D341Med (cell line): ENCODE measurements at regions not wholly inside any gene's neighbourhood (a gene's known extent, or its start where the extent isn't known, plus 50 kb on each side); places are given as distances from the start of the nearest gene placed in this dataset.

Experiments used
- DNase-seq: peaks from one replicate; pipeline ENCODE4 v3.0.0; 2012; ENCODE audit warnings: low spot score

DNA sequence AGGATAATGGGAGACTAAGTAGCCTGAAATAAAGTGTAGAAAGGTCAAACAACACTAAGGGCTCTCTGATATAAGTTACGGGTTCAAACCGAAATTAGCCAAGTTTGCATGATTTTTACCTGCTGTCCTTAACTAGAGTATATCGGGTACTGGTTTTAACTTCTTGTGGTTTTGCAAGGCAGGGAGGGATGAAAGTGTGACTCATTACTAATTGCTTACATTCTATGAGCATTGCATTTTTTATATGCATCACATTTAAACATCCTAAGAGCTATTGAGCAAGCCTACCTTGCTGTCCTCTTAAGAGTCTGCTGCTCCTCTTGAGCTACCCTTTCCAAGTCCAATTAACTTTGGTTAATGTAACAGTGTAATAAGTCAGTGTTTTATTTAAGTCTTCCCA, 415.4 kb downstream of the SLITRK5 start:
- no peak for DNase-seq

GRCh38 chr13:88097541-88097940, 426.4 kb downstream of the SLITRK5 start:
- no peak for DNase-seq

DNA sequence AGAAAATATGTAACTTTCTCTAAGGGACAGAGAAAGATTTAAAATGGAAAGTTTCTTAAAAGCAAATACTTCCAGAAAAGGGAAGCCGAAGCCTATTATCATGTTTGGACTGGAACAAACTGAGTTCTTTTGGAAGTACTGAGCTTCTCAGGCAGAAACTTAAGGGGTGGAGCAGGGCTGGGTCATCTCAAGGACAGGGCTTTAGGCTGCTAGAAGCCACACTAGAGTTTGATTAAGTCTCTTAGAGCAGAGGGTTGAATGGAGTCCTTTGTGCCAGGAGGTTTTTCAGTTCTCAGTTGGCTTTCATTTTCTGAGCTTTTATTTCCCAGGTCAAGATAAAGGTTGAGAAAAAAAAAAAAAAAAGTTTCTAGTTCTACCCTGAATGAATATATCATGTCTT, 432.7 kb downstream of the SLITRK5 start:
- DNase-seq = no peak

- no peak for DNase-seq
Measured at GRCh38 chr13:88104576-88104975, 433.4 kb downstream of the SLITRK5 start.

DNA sequence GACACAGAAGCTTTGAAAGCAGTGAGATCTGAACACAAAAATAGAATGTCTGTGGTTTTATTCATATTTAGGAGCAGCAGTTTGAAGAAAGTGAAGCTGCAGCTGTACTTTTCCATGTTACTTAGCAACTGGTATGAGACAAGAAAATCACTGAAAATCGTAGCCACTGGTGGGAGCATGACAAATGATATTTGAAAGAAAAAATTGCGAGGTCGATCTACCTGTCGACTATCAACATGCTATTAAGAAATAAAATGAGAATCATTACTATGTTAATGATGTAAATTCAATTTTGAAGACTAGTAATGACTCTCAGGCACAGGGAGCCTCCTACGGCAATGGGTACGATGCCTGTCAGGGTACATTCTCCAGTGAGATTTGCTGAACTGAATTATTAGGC, 436.4 kb downstream of the SLITRK5 start:
- DNase-seq = no peak

- no peak for DNase-seq
Measured at GRCh38 chr13:88112526-88112925, 441.4 kb downstream of the SLITRK5 start.

- DNase-seq = no peak
Measured at GRCh38 chr13:88115976-88116375, 444.8 kb downstream of the SLITRK5 start.

DNA sequence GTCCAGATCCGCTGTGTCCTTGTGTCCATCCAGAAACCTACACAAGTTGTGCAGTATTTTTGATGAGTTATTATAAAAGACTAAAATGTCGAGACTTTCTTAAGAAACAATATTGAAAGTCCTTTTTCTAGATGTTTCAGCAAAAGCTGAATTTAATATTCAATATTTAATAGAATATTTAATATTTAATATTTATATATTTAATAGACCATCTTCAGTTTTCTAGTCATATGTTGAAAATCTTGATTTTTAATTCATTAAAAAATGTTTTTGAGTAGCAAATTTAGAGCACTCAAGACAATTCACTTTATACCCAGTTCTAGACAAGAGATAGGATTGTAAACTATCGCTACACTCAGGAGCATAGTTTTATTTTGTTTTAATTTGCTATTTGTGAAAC, 447.8 kb downstream of the SLITRK5 start:
- DNase-seq = no peak

DNA sequence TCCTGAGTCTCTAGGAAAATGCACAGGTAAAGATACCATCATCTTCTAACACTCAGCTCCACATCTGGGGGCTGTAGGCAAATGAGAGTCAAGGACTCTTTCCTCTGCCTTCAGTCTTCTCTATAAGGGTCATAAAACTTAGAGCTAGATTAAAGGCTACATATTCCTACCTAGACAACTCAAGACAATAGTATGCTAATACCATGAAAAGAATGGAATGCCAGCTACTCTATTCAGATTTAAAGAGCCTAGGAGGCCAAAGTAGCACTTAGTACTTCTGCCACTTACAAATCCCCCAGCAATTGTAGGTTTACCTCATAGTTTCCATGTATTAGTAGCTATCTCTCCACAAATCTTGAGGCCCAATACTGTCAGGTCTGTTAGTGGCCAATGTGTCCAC, 453.0 kb downstream of the SLITRK5 start:
- DNase-seq = no peak

- no peak for DNase-seq
Measured at GRCh38 chr13:88125055-88125454, 453.9 kb downstream of the SLITRK5 start.

DNA sequence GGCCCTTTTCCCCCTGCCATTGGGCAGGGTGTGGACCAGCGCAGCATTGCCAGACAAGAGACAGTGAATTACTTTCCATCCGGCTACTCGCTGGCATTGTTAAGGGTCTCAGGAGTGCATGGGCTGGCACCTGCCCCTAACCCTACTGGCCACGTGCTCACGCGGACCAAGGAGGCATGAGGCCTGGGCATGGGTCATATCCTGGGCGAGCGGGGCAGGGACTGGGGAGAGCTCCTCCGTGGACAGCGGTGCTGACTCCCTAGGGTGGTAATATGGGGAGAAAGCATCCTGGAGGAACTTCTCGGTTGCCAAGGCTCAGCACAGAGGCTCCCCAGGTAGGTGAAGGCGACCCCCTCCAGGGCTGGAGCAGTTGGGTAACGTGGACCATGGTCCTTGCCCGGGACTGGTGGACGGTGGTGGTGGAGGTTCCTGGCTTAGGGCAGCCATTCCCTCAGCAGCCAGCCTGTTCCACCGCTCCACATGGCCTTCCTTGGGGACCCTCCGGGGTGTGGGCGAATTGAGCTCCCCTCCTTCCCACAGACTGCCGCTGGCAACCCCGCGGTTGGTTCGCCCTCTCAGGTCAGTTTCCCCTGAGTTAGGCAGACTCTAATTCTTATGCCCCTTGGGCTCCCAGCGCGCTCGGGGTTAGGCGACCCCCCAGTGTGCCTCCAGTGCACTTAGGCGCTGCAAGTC, 465.1 kb downstream of the SLITRK5 start:
- no peak for DNase-seq

DNA sequence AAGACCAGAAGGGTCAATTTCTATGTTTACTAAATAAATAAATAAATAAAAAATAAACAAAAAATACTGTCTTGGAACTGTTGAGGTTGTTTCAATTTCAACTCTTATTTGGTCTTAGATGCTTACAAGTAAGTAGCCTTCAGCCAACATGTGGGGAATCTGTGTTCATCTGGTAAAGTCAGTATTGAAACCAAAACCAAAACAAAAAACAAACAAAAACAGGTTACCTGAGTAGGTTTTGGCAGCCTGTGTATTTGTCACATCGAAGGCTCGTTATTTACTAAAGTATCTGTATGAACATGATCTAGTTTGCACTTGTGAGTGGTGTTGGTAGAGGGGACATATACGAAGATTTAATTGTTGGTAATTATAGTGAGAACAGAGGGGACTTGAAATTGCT, 471.5 kb downstream of the SLITRK5 start:
- no peak for DNase-seq

- DNase-seq = no peak
Measured at GRCh38 chr13:88144580-88144979, 473.4 kb downstream of the SLITRK5 start.

GRCh38 chr13:88153353-88153752, 482.2 kb downstream of the SLITRK5 start:
- DNase-seq = no peak

- DNase-seq = no peak
Measured at GRCh38 chr13:88154001-88154400, 482.8 kb downstream of the SLITRK5 start.

DNA sequence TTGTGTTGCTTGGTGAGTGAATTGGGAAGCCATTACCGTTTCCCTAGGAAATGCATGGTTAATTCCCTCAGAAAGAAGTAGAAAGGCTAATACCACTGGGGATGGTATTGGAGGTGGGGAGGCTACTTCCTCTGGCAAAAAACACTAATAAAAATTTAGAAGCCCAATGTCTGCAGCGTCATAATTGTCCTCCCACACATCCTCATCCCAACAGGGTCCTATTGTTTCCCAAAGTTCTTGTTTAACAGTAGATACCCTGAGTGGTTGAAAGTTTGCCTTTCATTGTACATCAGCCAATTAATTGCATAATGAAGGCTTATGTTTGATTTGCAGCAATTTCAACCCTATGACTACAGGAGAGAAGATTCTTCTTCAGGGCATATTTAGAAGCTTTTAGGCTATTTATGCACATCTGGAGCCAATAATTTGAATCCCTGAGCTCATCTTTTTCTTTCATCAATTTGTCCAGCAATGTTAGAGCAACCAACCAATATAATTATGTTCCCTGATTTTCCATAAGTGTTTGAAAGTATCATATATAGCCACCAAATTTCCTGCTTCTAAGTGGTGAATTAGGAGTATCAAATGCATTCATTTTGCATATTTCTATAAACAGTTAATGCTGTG, 491.0 kb downstream of the SLITRK5 start:
- no peak for DNase-seq

GRCh38 chr13:88176231-88176630, 505.1 kb downstream of the SLITRK5 start:
- no peak for DNase-seq

- no peak for DNase-seq
Measured at GRCh38 chr13:88183440-88183839, 512.3 kb downstream of the SLITRK5 start.

- no peak for DNase-seq
Measured at GRCh38 chr13:88188986-88189385, 517.8 kb downstream of the SLITRK5 start.

DNA sequence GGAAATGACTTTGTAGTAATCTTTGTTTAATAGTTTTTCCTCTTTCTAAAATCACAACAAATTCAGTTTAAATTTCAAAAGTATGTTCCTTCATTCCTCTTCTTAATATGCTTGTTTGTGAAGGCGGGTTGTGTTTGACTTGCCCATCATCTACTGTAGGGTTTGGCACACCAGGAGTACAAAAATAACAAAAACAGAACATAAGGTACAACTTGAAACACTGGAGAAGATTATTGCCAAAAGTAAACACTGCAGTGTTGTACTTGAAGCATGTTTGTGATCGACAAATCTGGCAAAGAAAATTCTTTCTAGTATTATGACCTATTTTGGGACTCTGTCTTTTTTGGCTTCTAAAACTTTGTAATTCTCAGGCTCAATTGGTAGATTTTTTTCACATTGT, 518.6 kb downstream of the SLITRK5 start:
- no peak for DNase-seq

GRCh38 chr13:88196106-88196505, 524.9 kb downstream of the SLITRK5 start:
- no peak for DNase-seq

- DNase-seq = no peak
Measured at GRCh38 chr13:88217372-88217771, 546.2 kb downstream of the SLITRK5 start.

DNA sequence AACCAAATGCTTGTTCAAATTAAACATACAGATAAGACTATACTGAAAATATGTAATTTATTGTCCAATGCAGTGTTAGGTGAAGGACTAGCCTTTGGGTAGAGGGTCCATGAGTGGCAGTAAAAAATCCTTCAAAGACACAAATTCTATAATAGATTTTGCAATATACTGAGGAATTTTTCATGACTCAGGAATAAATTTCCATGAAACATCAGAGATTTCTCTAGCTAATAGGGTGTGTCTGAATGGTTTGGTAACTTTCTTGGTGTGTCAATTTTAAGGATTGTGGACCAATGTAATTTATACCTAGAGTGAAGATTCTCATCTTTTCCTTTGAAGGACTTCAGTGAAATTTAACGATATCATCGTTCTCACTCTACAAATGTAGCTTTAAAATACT, 546.7 kb downstream of the SLITRK5 start:
- DNase-seq = no peak

- DNase-seq = no peak
Measured at GRCh38 chr13:88223958-88224357, 552.8 kb downstream of the SLITRK5 start.
